B cell (primary cell): ENCODE measurements at regions not wholly inside any gene's neighbourhood (a gene's known extent, or its start where the extent isn't known, plus 50 kb on each side); places are given as distances from the start of the nearest gene placed in this dataset.

Experiments used
- ATAC-seq: fragments of 200-7000 bp; cut with Tn5 transposase; one replicate; pipeline ENCODE4 v1.10.0; 2021; ENCODE audit warnings: low read depth, mild to moderate bottlenecking, moderate number of reproducible peaks, moderate library complexity
- CTCF ChIA-PET: fragments of 350-600 bp; sonication (Branson Sonifier 250); formaldehyde crosslinking; loops from one replicate; lab custom pipeline; 2021; ENCODE audit warnings: antibody characterized with exemption, inconsistent platforms; lab: Charles Lee
- POLR2A ChIA-PET: fragments of 350-600 bp; sonication (Branson Sonifier 250); formaldehyde crosslinking; loops from one replicate; lab custom pipeline; 2021; ENCODE audit warnings: antibody characterized with exemption; lab: Charles Lee
- DNase-seq: peaks from one replicate; pipeline ENCODE4 v3.0.0; 2013
- H2AFZ ChIP-seq: 2 replicates; pipeline ENCODE4 v1.6.1; 2012; ENCODE audit warnings: mild to moderate bottlenecking, low read depth, low read length; ENCODE audit not compliant: insufficient read depth, poor library complexity, severe bottlenecking
- H3K27ac ChIP-seq, 2 donors: 1 replicate in 1 of 2; 2 replicates in 1 of 2; pipeline ENCODE4 v1.5.1; 2012 to 2013; ENCODE audit warnings: low read length in 2 of 2, mild to moderate bottlenecking in 2 of 2, moderate library complexity in 1 of 2
- H3K27me3 ChIP-seq, 4 experiments: fragments of 200-600 bp in 1 of 4; sonication (generic) in 1 of 4; replicated peaks in 1 of 4; 1 replicate in 2 of 4; 2 replicates in 2 of 4; pipeline versions ENCODE4 v1.6.1 to v1.7.0; 2013 to 2016; ENCODE audit warnings: low read length in 3 of 4, mild to moderate bottlenecking in 2 of 4, mixed read lengths in 1 of 4, moderate library complexity in 1 of 4; ENCODE audit not compliant: insufficient read depth in 4 of 4, control insufficient read depth in 3 of 4; ENCODE audit errors: control extremely low read depth in 1 of 4
- H3K36me3 ChIP-seq, 2 experiments: replicated peaks in 1 of 2; 1 replicate in 1 of 2; 2 replicates in 1 of 2; pipeline versions ENCODE4 v1.6.1 to v1.7.1; 2013; ENCODE audit warnings: low read length in 1 of 2; ENCODE audit not compliant: insufficient read depth in 2 of 2, control insufficient read depth in 1 of 2; ENCODE audit errors: control extremely low read depth in 1 of 2, extremely low read depth in 1 of 2
- H3K4me1 ChIP-seq, 2 donors: fragments of 200-600 bp in 1 of 2; sonication (generic) in 1 of 2; 1 replicate in 1 of 2; 2 replicates in 1 of 2; pipeline versions ENCODE4 v1.5.1 to v1.6.1; 2013 to 2017; ENCODE audit warnings: low read length in 2 of 2; ENCODE audit not compliant: control insufficient read depth in 2 of 2, insufficient read depth in 2 of 2
- H3K4me2 ChIP-seq: replicated peaks from 2 replicates; pipeline ENCODE3; 2012; ENCODE audit warnings: mild to moderate bottlenecking, low read depth, low read length; ENCODE audit not compliant: poor library complexity, severe bottlenecking
- H3K4me3 ChIP-seq, 5 experiments: fragments of 200-600 bp in 1 of 5; sonication (generic) in 1 of 5; 1 replicate in 3 of 5; 2 replicates in 2 of 5; pipeline versions ENCODE4 v1.5.1 to v1.7.0; 2011 to 2016; ENCODE audit warnings: low read length in 4 of 5, mild to moderate bottlenecking in 4 of 5, low read depth in 2 of 5, control low read depth in 1 of 5, moderate library complexity in 1 of 5; ENCODE audit not compliant: insufficient read depth in 1 of 5; ENCODE audit errors: control extremely low read depth in 1 of 5, extremely low read depth in 1 of 5
- H3K79me2 ChIP-seq: fragments of 200-600 bp; sonication (generic); one replicate; pipeline ENCODE4 v1.6.0; 2016; ENCODE audit warnings: low read length; ENCODE audit not compliant: control insufficient read depth, insufficient read depth
- H3K9ac ChIP-seq: fragments of 200-600 bp; sonication (generic); 2 replicates; pipeline ENCODE4 v1.6.1; 2017; ENCODE audit warnings: mild to moderate bottlenecking, low read length, moderate library complexity
- H3K9me3 ChIP-seq, 3 donors: one replicate each; pipeline versions ENCODE4 v1.6.1 to v1.7.1; 2013; ENCODE audit warnings: low read length in 2 of 3; ENCODE audit not compliant: control insufficient read depth in 2 of 3, insufficient read depth in 1 of 3; ENCODE audit errors: control extremely low read depth in 1 of 3
- H4K20me1 ChIP-seq: 2 replicates; pipeline ENCODE4 v1.6.0; 2012; ENCODE audit warnings: mild to moderate bottlenecking, low read length; ENCODE audit not compliant: insufficient read depth, control insufficient read depth, poor library complexity, severe bottlenecking
- H3K27ac Mint-ChIP-seq: one replicate; pipeline ENCODE4 v1.8.0; 2021; ENCODE audit warnings: mixed read lengths
- H3K27me3 Mint-ChIP-seq: one replicate; pipeline ENCODE4 v1.8.0; 2021; ENCODE audit warnings: mixed read lengths
- H3K4me1 Mint-ChIP-seq: one replicate; pipeline ENCODE4 v1.8.0; 2021; ENCODE audit warnings: mixed read lengths
- H3K4me3 Mint-ChIP-seq: one replicate; pipeline ENCODE4 v1.8.0; 2021; ENCODE audit warnings: mixed read lengths
- H3K9me3 Mint-ChIP-seq: one replicate; pipeline ENCODE4 v1.8.0; 2022; ENCODE audit warnings: mixed read lengths; ENCODE audit not compliant: insufficient read depth
- EZH2 ChIP-seq: IDR thresholded peaks from 2 replicates; pipeline ENCODE4 v1.6.1; 2012; ENCODE audit warnings: borderline replicate concordance, low read depth, mild to moderate bottlenecking, moderate library complexity, low read length; ENCODE audit not compliant: insufficient read depth, poor library complexity, severe bottlenecking
- WGBS: methylation state at CpG from one replicate; pipeline ENCODE4 v1.1.5; 2013; ENCODE audit warnings: missing lambda C conversion rate; ENCODE audit not compliant: insufficient coverage; 5-methylcytosine and 5-hydroxymethylcytosine counted together
- intact Hi-C: fragments of 100-400 bp; cut with micrococcal nuclease; formaldehyde crosslinking; loops from one replicate; pipeline ENCODE4 v1.10.0; 2022
- TF ChIP-seq, protein P1 (sequence below): fragments of 200-600 bp; IDR thresholded peaks from one replicate; pipeline ENCODE4 v1.8.0; 2022; ENCODE audit warnings: antibody characterized with exemption, mild to moderate bottlenecking

DNA sequence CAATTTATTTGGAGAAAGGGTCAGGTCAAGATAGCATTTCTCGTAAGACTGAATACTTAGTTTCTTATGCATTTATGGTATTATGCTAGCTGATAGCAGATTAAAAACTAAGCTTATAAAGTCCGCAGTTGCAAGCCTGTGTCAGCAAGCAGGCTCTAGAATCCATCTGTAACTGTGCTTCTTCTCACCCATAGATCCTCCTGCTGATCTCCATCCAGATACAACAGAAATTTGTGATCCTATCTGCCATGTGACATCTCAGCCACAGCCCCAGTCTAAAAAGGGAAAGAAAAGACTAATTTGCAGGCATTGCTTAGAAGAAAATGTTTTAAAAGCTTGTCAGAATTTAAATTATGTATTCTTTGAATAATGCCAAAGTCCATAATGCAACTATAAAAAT lies 265.4 kb upstream of the CCDC54 start:
- DNase-seq (no peak), ATAC-seq (no peak)
- H3K27me3 Mint-ChIP-seq, result peaks cover 2% of the 10 kb centered on the region
- H3K4me3 Mint-ChIP-seq, result no peak overlapping the region
- no CpG with 5 or more reads among the region's 2 CpGs for WGBS
- H2AFZ ChIP-seq, result no peak overlapping the region
- no peak overlapping the region for H3K9ac ChIP-seq
- H3K27ac ChIP-seq, result no peak overlapping the region
- no peak overlapping the region for H3K27ac Mint-ChIP-seq
- H3K27me3 ChIP-seq, result no peaks in the 10 kb centered on the region
- POLR2A ChIA-PET, result no interaction called here
- CTCF ChIA-PET, result no interaction called here
- no peak overlapping the region for H3K4me2 ChIP-seq
- no peak overlapping the region for H3K4me3 ChIP-seq
- intact Hi-C loops, result no loop called here
- no peak for TF ChIP-seq EZH2
- TF ChIP-seq, protein P1, sequence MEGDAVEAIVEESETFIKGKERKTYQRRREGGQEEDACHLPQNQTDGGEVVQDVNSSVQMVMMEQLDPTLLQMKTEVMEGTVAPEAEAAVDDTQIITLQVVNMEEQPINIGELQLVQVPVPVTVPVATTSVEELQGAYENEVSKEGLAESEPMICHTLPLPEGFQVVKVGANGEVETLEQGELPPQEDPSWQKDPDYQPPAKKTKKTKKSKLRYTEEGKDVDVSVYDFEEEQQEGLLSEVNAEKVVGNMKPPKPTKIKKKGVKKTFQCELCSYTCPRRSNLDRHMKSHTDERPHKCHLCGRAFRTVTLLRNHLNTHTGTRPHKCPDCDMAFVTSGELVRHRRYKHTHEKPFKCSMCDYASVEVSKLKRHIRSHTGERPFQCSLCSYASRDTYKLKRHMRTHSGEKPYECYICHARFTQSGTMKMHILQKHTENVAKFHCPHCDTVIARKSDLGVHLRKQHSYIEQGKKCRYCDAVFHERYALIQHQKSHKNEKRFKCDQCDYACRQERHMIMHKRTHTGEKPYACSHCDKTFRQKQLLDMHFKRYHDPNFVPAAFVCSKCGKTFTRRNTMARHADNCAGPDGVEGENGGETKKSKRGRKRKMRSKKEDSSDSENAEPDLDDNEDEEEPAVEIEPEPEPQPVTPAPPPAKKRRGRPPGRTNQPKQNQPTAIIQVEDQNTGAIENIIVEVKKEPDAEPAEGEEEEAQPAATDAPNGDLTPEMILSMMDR, result no peak
- H3K9me3 ChIP-seq, result no peaks in the 10 kb centered on the region
- no peaks in the 10 kb centered on the region for H4K20me1 ChIP-seq
- H3K4me1 ChIP-seq, result no peaks in the 10 kb centered on the region
- H3K36me3 ChIP-seq, result no peaks in the 10 kb centered on the region
- no peaks in the 10 kb centered on the region for H3K79me2 ChIP-seq
- H3K9me3 Mint-ChIP-seq, result no peaks in the 10 kb centered on the region
- H3K4me1 Mint-ChIP-seq, result no peaks in the 10 kb centered on the region

DNA sequence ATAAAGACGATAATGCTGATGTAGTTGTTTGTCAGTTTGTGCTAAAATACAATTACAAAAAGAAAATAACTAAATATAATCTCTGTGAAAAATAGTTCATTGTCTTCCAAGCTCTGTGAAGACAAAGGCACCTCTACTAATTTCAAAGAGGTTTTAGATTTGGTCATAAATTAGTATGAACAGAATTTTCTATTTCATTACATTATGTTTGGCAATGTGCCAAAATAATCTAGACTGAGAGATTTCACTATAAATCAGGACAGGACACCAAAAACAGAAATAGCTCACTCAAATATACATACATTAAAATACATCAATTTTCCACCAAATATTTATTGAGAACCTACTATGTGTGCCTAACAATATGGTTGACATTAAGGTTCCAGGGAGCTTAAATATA lies 264.9 kb upstream of the CCDC54 start:
- no peak overlapping the region for H3K27ac ChIP-seq
- ATAC-seq (no peak), DNase-seq (no peak)
- H3K9ac ChIP-seq, result no peak overlapping the region
- ChIA-PET POLR2A (no interaction called here), CTCF (no interaction called here)
- no peak overlapping the region for H3K27ac Mint-ChIP-seq
- WGBS, result no CpG with 5 or more reads among the region's 1 CpG
- no peaks in the 10 kb centered on the region for H3K4me1 ChIP-seq
- no peak overlapping the region for H3K4me3 Mint-ChIP-seq
- H3K4me2 ChIP-seq, result no peak overlapping the region
- H3K36me3 ChIP-seq, result no peaks in the 10 kb centered on the region
- TF ChIP-seq, protein P1, result no peak
- TF ChIP-seq EZH2, result no peak
- intact Hi-C loops, result no loop called here
- no peak overlapping the region for H3K4me3 ChIP-seq
- no peaks in the 10 kb centered on the region for H3K9me3 Mint-ChIP-seq
- no peaks in the 10 kb centered on the region for H3K9me3 ChIP-seq
- H3K27me3 Mint-ChIP-seq, result no peaks in the 10 kb centered on the region
- no peaks in the 10 kb centered on the region for H3K27me3 ChIP-seq
- H3K79me2 ChIP-seq, result no peaks in the 10 kb centered on the region
- no peak overlapping the region for H2AFZ ChIP-seq
- no peaks in the 10 kb centered on the region for H4K20me1 ChIP-seq
- no peaks in the 10 kb centered on the region for H3K4me1 Mint-ChIP-seq
